HCT116 (cell line): ENCODE measurements at regions not wholly inside any gene's neighbourhood (a gene's known extent, or its start where the extent isn't known, plus 50 kb on each side); places are given as distances from the start of the nearest gene placed in this dataset.

Source experiments
- ATAC-seq: fragments of 200-7000 bp; cut with Tn5 transposase; 2 replicates; pipeline ENCODE4 v1.9.1; 2020; ENCODE audit warnings: mild to moderate bottlenecking, moderate library complexity
- BruUV-seq: library from RNA; stranded (reverse); fragments of 400-500 nt; replicated peaks from 2 replicates; lab custom pipeline; 2021; lab: Mats Ljungman, UMichigan
- CTCF ChIA-PET: fragments of 300-600 bp; sonication (Branson Sonifier 250); formaldehyde crosslinking; loops from one replicate; lab custom pipeline; 2021; ENCODE audit warnings: antibody characterized with exemption; lab: Charles Lee
- POLR2A ChIA-PET: fragments of 300-600, 350-600 bp; sonication (Branson Sonifier 250); formaldehyde crosslinking; loops from one replicate; lab custom pipeline; 2021; ENCODE audit warnings: antibody characterized with exemption; lab: Charles Lee
- RAD21 ChIA-PET, 2 experiments: fragments of 300-600 bp; sonication (Branson Sonifier 250); formaldehyde crosslinking; loops; one replicate each; lab custom pipeline; 2023; ENCODE audit warnings: low total read pairs in 2 of 2; ENCODE audit not compliant: uncharacterized antibody in 2 of 2, unreplicated experiment in 2 of 2, low non-redundant PET in 1 of 2; lab: Charles Lee
- DNase-seq: peaks from one replicate; pipeline ENCODE4 v3.0.0-alpha.2; 2010; ENCODE audit warnings: low read depth, low spot score
- H2AFZ ChIP-seq: fragments of 200-600 bp; shearing (Covaris generic), sonication (generic); 2 replicates; pipeline ENCODE4 v1.6.1; 2017; ENCODE audit warnings: low read depth, mixed run types, mixed read lengths, antibody characterized with exemption, low read length; ENCODE audit not compliant: poor library complexity, severe bottlenecking
- H3K27ac ChIP-seq: 2 replicates; pipeline ENCODE4 v1.5.1; 2012; ENCODE audit warnings: low read depth, low read length
- H3K27me3 ChIP-seq: fragments of 200-600 bp; sonication (generic); 2 replicates; pipeline ENCODE4 v1.6.1; 2016; ENCODE audit warnings: mixed run types, low read length, mixed read lengths; ENCODE audit not compliant: insufficient read depth
- H3K36me3 ChIP-seq, 2 experiments: fragments of 200-500 bp in 1 of 2; fragments of 200-600 bp in 1 of 2; sonication (Bioruptor generic) in 1 of 2; sonication (generic) in 1 of 2; 2 replicates each; pipeline versions ENCODE4 v1.5.1 to v1.6.1; 2014 to 2016; ENCODE audit warnings: low read length in 2 of 2, inconsistent platforms in 1 of 2, mixed read lengths in 1 of 2, mixed run types in 1 of 2; ENCODE audit not compliant: insufficient read depth in 2 of 2, control insufficient read depth in 1 of 2
- H3K4me1 ChIP-seq, 2 experiments: fragments of 200-600 bp in 1 of 2; sonication (generic) in 1 of 2; 2 replicates each; pipeline versions ENCODE4 v1.5.1 to v1.6.1; 2012 to 2017; ENCODE audit warnings: low read length in 2 of 2, inconsistent platforms in 1 of 2, mild to moderate bottlenecking in 1 of 2, mixed read lengths in 1 of 2, mixed run types in 1 of 2, moderate library complexity in 1 of 2; ENCODE audit not compliant: insufficient read depth in 2 of 2, control insufficient read depth in 1 of 2
- H3K4me2 ChIP-seq: fragments of 200-600 bp; sonication (generic); 2 replicates; pipeline ENCODE4 v1.6.1; 2017; ENCODE audit warnings: mixed run types, low read length, mixed read lengths
- H3K4me3 ChIP-seq, 2 experiments: fragments of 200-600 bp in 1 of 2; sonication (generic) in 1 of 2; replicated peaks in 1 of 2; 2 replicates each; pipeline ENCODE4 v1.5.1; 2011 to 2016; ENCODE audit warnings: low read length in 2 of 2, control low read depth in 1 of 2, low read depth in 1 of 2, mild to moderate bottlenecking in 1 of 2, mixed read lengths in 1 of 2, mixed run types in 1 of 2
- H3K79me2 ChIP-seq: fragments of 200-600 bp; sonication (generic); 2 replicates; pipeline ENCODE4 v1.6.1; 2017; ENCODE audit warnings: mild to moderate bottlenecking, mixed run types, low read length, moderate library complexity, mixed read lengths; ENCODE audit not compliant: insufficient read depth
- H3K9ac ChIP-seq: fragments of 200-600 bp; sonication (generic); 2 replicates; pipeline ENCODE4 v1.6.1; 2016; ENCODE audit warnings: low read length, mixed read lengths
- H3K9me2 ChIP-seq: fragments of 200-600 bp; sonication (generic), shearing (Covaris generic); 2 replicates; pipeline ENCODE4 v1.6.1; 2017; ENCODE audit warnings: mixed run types, mild to moderate bottlenecking, moderate library complexity; ENCODE audit not compliant: insufficient read depth
- H3K9me3 ChIP-seq, 2 experiments: fragments of 200-500 bp in 1 of 2; fragments of 200-600 bp in 1 of 2; sonication (Bioruptor generic) in 1 of 2; sonication (generic) in 1 of 2; 2 replicates each; pipeline ENCODE4 v1.6.1; 2014 to 2017; ENCODE audit warnings: low read length in 2 of 2, mixed read lengths in 2 of 2, inconsistent platforms in 1 of 2, low read depth in 1 of 2, mild to moderate bottlenecking in 1 of 2, mixed run types in 1 of 2, moderate library complexity in 1 of 2; ENCODE audit not compliant: control insufficient read depth in 1 of 2, insufficient read depth in 1 of 2
- H4K20me1 ChIP-seq: fragments of 200-600 bp; sonication (generic), shearing (Covaris generic); 2 replicates; pipeline ENCODE4 v1.6.1; 2017; ENCODE audit warnings: mixed run types, mild to moderate bottlenecking, moderate library complexity; ENCODE audit not compliant: insufficient read depth
- CBX3 ChIP-seq: IDR thresholded peaks from 2 replicates; pipeline ENCODE4 v1.6.1; 2012; ENCODE audit warnings: low read depth
- POLR2AphosphoS5 ChIP-seq: IDR thresholded peaks from 2 replicates; pipeline ENCODE4 v1.6.1; 2011; ENCODE audit warnings: mild to moderate bottlenecking, low read depth, low read length, moderate library complexity
- RAD21 ChIP-seq: IDR thresholded peaks from 2 replicates; pipeline ENCODE4 v1.6.1; 2012; ENCODE audit warnings: low read depth, mild to moderate bottlenecking
- YY1 ChIP-seq: IDR thresholded peaks from 2 replicates; pipeline ENCODE4 v1.6.1; 2011; ENCODE audit warnings: low read length, low read depth, moderate library complexity, mild to moderate bottlenecking; ENCODE audit not compliant: insufficient replicate concordance; ENCODE audit errors: extremely low read depth
- intact Hi-C: fragments of 100-400 bp; cut with micrococcal nuclease; formaldehyde crosslinking; loops from 2 replicates; pipeline ENCODE4 v1.10.0; 2022
- TF ChIP-seq, protein P1 (sequence below), 3 experiments: fragments of 200-600 bp in 1 of 3; sonication (generic) in 1 of 3; IDR thresholded peaks in 2 of 3; conservative IDR thresholded peaks in 1 of 3; 2 replicates each; pipeline ENCODE4 v1.5.1; 2012 to 2017; ENCODE audit warnings: low read depth in 2 of 3, low read length in 2 of 3, antibody characterized with exemption in 1 of 3, borderline replicate concordance in 1 of 3, control low read depth in 1 of 3, mild to moderate bottlenecking in 1 of 3, mixed read lengths in 1 of 3, mixed run types in 1 of 3, moderate library complexity in 1 of 3; ENCODE audit not compliant: insufficient read depth in 1 of 3

DNA sequence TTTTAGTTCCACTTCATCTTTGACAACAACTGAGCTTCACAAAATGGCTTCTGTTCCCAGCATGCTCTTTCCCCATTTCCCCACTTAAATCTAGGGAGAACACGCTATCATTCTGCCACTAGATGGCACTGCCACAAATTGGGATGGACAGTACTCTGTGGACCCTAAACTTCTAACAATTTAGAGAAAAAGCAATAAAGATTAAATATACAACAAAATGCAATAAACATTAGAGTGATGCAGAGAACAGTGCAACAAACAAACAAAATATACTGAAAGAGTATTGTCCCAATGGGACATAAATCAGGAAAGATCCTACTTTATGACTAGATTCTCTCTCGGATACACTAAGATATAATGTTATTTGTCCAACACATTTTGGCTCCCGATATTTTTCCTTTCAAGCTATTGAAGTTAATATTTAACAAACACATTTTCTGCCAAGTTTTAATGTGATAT is 169.7 kb upstream of the TMCO5A start:
- BruUV-seq = no TSS peak
- Histone ChIP-seq H3K9ac (no peak overlapping the region), H3K36me3 (no peaks in the 10 kb centered on the region), H3K9me3 (no peaks in the 10 kb centered on the region)
- TF ChIP-seq RAD21 (peak; percentile 39; the same call in 1 of the 2 replicates), YY1 (peak; percentile 88), CBX3 (peak; percentile 71; the same call in 1 of the 2 replicates), POLR2AphosphoS5 (no peak)
- TF ChIP-seq, protein P1, sequence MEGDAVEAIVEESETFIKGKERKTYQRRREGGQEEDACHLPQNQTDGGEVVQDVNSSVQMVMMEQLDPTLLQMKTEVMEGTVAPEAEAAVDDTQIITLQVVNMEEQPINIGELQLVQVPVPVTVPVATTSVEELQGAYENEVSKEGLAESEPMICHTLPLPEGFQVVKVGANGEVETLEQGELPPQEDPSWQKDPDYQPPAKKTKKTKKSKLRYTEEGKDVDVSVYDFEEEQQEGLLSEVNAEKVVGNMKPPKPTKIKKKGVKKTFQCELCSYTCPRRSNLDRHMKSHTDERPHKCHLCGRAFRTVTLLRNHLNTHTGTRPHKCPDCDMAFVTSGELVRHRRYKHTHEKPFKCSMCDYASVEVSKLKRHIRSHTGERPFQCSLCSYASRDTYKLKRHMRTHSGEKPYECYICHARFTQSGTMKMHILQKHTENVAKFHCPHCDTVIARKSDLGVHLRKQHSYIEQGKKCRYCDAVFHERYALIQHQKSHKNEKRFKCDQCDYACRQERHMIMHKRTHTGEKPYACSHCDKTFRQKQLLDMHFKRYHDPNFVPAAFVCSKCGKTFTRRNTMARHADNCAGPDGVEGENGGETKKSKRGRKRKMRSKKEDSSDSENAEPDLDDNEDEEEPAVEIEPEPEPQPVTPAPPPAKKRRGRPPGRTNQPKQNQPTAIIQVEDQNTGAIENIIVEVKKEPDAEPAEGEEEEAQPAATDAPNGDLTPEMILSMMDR (IDR thresholded peaks at IDR 0.05 in 2 of 3, conservative IDR thresholded peaks at IDR 0.05 in 1 of 3; ENCODE audit: borderline replicate concordance in 1 of 3, insufficient read depth in 1 of 3, low read depth in 2 of 3, low read length in 2 of 3) = peak; percentile 26 to 85 (median 72); a peak in 4 of 6 replicates
- TF ChIP-seq, all 23 proteins: peak for 4
- no peaks in the 10 kb centered on the region for H3K27me3 ChIP-seq
- no peak overlapping the region for H3K4me3 ChIP-seq
- ATAC-seq (peak; percentile 96), DNase-seq (peak; percentile 56)
- ChIA-PET RAD21 (no interaction called here), POLR2A (no interaction called here), CTCF (interaction anchor here (0.6 to 2.0 kb wide), 26 partner anchors 8 to 631 kb away, joined by 3 to 12 read pairs (median 4); no protein-coding TSS in a partner anchor)
- H3K9me2 ChIP-seq = no peaks in the 10 kb centered on the region
- H3K79me2 ChIP-seq = no peaks in the 10 kb centered on the region
- intact Hi-C loops = loop anchor here (1.0 kb wide), 1 partner anchor 115 kb away; no protein-coding TSS in a partner anchor
- no peak overlapping the region for H3K27ac ChIP-seq
- peak overlapping the region; percentile 22; the same call in 1 of the 2 replicates for H3K4me2 ChIP-seq
- H3K4me1 ChIP-seq = peaks cover 0 to 4% of the 10 kb centered on the region in 2 experiments; a peak in 2 of 4 replicates
- H2AFZ ChIP-seq = peak overlapping the region; percentile 98
- no peaks in the 10 kb centered on the region for H4K20me1 ChIP-seq

DNA sequence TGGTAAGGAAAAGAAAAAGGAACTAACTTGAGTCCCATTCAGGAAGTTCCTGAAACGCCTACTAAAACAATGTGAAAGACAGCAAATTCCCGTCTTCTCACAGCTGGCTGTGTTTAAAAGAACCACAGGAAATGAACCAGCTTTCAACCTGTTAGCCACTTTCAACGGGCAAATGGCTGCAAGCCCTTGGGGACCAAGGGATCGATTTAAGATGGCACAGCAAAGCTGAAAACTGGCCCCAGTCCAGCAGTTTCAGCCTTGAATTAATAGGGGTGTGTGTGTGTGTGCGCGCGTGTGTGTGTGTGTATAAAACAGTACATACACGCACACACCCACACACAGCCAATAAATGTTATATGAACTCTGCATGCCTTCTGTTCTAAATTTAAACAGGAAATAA is 168.7 kb upstream of the TMCO5A start:
- TF ChIP-seq POLR2AphosphoS5 (no peak), RAD21 (no peak)
- TF ChIP-seq, all 23 proteins: peak for 0
- Histone ChIP-seq H3K4me2 (no peak overlapping the region), H3K9ac (no peak overlapping the region), H3K9me3 (no peaks in the 10 kb centered on the region), H2AFZ (no peak overlapping the region), H3K9me2 (no peaks in the 10 kb centered on the region), H3K4me3 (no peak overlapping the region), H4K20me1 (no peaks in the 10 kb centered on the region), H3K27me3 (no peaks in the 10 kb centered on the region), H3K79me2 (no peaks in the 10 kb centered on the region), H3K4me1 (peaks cover 0 to 4% of the 10 kb centered on the region in 2 experiments; a peak in 2 of 4 replicates), H3K36me3 (no peaks in the 10 kb centered on the region), H3K27ac (no peak overlapping the region)
- DNase-seq (no peak), ATAC-seq (no peak)
- ChIA-PET POLR2A (no interaction called here), CTCF (interaction anchor here (1.8 to 2.0 kb wide), 2 partner anchors 9 to 10 kb away, joined by 4 to 12 read pairs; no protein-coding TSS in a partner anchor), RAD21 (no interaction called here)
- no TSS peak for BruUV-seq
- intact Hi-C loops = no loop called here
